Activated CD4-positive, alpha-beta T cell treated with anti-CD3 and anti-CD28 coated beads, Interleukin-2, amount 50 U/mL, for 24 hours (primary cell): ENCODE measurements at regions not wholly inside any gene's neighbourhood (a gene's known extent, or its start where the extent isn't known, plus 50 kb on each side); places are given as distances from the start of the nearest gene placed in this dataset.
A peak's percentile ranks its signal among the peaks of the same experiment; 100 is the strongest.

Experiments used
- DNase-seq, 2 donors: peaks; one replicate each; pipeline ENCODE4 v3.0.0-alpha.2; 2020; ENCODE audit warnings: low read depth in 1 of 2, low spot score in 1 of 2

DNA sequence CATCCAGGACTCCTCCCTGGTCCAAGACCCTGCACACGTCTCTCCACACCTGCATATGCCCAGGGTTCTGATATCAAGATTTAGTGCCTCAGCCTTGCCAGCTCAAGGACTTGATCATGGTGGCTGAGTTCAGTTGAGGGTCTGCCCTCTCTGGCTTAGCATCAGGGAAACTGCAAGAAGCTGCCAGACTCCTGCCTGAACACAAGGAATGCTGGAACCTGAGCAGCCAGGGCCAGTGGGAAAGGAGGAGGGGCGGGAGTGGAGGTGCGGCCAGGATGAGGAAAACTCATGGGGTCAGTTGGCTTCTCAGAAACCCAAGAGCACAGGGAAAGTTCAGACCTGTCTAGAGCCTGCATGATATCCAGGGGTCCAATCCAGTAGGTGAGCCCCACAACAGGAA is 546.1 kb downstream of the BUD13 start:
- no peak for DNase-seq

DNA sequence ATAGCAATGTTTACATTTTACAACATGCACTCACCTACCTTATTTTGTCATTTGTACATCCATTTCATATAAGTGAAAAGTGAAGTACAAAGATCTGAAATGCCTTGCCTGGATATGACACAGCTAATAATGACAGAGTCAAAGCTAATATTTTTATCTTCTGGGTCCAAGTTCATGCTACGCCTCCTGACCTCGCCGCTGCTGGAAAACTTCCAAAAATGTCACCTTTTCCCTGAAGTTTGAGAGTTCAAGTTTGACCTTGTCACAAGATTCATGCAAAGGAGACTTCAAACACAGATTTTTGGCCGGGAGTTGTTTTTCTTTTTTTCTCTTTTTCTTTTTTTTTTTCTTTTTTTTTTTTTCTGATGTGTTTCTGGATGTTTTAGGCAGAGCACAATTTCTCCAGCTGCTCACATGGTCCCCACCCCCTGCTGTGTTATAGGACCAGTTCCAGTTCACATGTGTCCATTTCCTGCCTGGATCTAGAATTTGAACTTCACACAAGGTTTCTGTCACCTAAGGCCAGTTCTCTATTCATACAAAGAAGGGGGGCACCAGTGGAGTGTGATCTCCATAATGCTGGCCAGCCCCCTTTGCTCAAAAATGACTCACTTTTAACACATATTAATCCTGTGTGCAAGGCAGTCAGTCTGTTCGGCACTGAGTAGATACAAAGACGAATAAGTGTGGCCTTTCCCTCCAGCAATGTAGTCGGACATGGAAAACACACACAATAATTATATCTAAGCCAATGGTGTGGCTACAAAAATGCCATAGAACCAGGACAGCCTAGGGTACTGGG is 546.8 kb downstream of the BUD13 start:
- DNase-seq, result no peak

DNA sequence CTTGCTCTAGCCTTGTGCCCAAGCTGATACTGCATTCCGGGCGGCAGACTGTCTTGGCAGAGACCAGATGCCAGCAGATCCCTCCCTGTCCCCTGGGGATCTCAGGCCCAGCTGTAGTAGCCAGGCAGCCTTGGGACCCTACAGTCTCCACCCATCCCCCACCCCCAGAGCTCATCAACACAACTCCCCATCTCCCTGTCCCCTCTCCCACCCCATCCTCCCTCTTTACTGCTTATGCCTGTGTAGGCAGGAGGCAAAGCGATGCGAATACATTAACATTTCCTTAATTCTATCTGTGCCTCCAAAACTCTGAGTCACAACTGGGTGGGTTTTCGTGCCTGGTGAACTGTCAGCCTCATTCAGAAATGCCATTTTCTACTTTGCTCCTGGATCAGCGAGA is 547.6 kb downstream of the BUD13 start:
- DNase-seq, result no peak

DNA sequence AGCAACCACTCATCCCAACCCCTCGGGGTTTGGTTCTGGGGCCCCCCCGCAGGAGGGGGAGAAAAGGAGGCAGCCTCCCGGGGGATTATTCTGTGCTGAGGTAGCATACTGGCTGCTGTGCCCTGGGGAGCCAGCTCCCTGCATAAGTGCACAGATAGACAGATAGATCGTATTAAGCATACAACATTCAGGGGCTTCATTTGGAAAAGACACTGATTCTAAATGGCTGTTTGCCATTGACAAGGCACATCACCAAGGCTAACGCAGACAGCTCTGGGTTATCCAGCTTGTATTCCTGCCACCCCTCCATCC is 547.9 kb downstream of the BUD13 start:
- DNase-seq, result no peak

DNA sequence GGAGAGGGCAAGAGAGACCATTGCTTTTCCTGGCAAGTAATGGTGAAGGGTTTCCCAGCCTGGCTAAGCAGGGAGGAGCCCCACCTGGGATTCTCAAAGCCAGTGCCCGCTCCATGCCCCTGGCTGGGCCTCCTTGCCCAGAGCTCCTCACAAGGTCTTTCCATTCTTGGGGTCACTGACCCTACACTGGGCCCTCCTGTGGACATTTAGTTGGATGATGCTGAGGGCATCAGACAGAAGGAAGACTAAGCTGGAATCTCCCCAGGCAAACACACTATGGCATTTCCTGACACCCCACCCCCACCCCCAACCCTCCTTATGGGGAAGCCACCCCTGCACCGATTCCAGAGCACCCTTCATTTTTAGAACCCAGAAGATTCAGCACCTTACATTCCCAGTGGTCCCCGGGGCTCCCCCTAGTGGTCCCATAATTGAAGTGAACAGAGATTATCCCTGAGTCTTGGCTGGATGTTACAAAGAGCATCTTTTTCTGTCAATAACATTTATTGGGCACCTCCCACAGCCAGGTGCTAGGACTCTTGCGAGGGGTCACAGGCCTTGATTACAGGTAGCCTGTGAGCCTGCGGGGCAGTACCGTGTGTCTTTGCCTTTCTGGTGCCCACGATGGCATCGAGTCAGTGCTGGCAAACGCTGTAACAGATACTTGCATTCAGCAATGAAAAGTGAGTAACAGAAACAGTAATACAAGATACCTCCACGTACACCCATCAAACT is 548.5 kb downstream of the BUD13 start:
- peak in 1 of 2 donors; percentile 22 for DNase-seq

DNA sequence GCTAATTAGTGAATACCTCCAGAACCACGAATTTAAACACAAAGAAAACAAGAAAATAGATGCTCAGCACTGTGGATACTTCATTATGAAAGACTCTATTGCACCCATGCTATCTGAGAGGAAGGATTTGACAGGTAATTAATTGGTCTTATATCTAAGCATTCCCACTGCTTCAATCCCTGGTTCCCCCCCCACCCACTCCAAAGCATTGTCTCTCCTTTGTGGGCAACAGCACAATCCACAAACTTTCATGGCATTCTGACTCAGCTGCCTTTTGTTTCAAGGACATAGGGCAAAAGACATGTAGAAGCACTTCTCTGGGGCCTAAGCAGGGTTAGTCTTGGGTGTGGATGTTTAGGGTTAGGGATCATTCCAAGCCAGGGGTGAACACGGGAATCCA is 551.4 kb downstream of the BUD13 start:
- no peak for DNase-seq

DNA sequence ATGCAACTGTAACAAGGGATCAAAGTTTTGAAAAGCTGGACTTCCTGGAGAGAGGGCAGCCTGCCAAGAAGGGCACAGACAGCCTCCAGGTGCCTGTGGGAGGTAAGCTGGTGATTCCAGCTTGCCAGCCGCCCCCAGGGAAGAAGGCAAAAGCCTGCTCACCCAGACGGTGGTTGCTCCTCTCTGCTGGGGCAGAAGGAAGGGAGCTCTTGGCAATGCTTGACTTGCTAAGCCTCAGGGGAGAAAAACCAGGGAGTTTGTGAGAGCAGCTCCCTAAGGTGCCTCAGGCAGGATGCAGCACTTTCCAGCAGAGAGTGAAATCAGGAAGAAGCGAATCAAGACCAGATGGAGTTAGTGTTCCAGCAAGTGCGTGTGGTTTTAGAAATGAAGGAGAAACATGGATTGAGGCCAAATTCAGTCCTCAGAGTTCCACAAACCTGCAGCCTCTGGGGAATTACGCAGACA is 553.6 kb downstream of the BUD13 start:
- no peak for DNase-seq

DNA sequence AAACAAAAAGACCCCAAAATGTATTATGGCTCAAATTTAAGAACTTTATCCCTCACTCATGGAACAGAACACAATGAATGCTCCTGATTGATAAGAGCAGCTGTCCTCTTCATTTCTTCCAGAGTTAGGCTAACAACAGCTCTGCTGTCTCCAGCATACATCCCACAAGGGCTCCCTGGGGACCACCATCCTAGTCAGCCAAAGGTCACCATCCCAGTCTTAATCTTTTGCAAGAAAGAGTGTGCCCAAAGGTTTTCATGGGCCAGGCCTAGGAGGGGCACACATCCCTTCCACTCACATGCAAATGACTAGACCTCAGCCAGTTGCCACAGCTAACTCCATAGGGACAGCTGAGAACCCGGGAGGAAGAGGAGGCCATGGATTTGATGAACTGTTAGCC is 555.3 kb downstream of the BUD13 start:
- no peak for DNase-seq

DNA sequence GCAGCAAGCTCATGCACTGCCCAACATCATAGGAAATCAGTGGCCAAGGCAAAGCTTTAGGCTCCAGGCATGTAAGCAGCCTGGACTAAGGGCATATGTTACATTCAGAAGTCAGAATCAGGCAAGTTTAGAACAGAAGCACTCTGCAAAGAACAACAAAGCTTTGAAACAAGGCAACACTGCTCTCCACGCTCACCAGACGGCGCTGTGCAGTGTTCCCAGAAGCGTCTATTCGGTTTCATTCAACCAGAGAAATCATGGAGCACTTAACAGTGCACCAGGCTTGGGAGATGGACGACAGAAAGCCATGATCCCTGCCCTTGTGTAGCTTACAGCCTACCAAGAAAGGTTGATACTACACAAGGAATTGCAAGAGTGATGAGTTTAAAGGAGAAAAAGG is 555.8 kb downstream of the BUD13 start:
- peak in 1 of 2 donors; percentile 4 for DNase-seq

DNA sequence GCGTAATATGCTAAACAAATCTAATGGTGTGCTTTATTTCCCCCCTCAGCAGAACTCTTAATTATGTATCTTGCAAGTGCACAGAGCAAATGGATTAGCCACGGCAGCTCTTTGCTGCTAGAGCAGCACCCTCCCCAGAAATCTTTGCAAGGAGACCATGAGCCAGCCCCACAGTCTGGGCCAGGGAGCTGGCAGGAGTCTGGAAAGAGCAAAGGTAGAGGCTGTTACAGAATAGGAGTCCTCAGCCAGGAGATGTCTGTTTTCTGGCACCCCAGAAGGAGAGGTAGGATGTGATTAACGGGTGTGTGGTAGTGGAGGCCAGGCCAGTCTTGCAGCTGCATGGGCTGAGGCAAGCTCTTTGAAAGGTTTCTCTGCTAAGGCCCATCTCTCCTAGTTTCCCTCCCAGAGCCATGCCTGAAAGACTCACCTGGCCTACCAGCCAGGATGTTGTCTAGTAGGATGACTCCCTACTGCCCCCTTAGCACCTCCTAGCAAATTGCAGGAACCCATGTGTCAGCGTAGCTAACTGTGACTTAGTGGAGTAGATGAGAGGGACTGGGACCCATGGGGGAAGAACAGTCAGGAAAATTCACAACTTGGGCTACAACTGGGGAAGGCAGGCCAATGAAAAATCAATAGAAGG is 557.2 kb downstream of the BUD13 start:
- DNase-seq, result no peak

DNA sequence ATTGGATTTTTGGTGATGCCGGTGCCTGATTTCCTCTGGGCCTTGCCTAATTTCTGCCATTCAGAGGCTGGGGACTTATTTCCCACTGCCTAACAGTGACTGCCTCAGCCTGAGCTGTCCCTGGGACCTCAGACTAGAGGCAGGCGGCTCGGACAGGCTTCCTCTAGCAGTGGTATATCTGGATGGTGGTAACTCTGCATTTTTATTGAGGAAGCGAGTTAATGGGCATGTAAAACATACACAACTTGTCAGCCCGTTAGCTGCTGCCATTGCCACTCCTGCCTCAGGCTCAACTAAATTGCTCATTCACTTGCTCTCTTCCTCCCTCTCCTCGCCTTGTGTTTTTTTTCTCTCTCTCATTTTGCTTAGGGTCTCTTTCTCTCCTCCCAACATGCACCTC is 561.6 kb downstream of the BUD13 start:
- DNase-seq, result no peak

DNA sequence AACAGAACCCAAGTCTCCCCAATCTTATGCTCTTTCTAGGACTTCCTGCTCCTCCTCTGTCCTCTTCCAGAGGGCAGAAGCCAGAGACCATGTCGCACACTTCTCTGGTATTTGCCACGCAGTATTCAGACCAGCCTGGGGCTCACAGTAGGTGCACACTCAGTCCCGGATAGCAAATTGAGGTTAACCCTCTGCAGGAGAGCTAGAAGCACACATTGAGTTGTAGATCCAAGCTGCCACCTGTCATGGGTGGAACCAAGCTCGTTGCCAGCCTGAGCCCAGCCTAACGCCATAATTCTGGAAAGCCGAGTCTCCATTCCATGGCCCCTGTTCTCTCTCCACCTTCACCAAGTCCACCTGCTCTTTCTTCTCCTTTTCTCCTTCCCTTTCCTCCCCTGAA is 562.1 kb downstream of the BUD13 start:
- no peak for DNase-seq

DNA sequence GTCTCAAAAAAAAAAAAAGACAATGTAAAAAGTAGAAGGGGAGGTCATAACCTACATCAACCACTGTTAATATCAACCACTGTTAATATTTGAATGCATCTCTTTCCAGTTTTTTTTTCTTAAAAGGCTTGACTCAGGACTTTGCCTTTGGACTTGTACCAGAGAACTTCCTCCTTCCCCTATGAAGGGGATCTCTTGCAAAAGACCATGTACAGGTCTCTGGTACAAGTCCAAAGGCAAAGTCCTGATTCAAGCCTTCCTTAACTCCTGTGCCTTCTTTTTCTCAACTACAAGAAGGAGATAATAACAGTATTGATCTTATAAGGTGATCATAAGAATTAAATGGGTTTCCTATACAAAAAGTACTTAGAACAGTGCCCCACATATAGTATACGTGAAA is 563.5 kb downstream of the BUD13 start:
- DNase-seq, result no peak

DNA sequence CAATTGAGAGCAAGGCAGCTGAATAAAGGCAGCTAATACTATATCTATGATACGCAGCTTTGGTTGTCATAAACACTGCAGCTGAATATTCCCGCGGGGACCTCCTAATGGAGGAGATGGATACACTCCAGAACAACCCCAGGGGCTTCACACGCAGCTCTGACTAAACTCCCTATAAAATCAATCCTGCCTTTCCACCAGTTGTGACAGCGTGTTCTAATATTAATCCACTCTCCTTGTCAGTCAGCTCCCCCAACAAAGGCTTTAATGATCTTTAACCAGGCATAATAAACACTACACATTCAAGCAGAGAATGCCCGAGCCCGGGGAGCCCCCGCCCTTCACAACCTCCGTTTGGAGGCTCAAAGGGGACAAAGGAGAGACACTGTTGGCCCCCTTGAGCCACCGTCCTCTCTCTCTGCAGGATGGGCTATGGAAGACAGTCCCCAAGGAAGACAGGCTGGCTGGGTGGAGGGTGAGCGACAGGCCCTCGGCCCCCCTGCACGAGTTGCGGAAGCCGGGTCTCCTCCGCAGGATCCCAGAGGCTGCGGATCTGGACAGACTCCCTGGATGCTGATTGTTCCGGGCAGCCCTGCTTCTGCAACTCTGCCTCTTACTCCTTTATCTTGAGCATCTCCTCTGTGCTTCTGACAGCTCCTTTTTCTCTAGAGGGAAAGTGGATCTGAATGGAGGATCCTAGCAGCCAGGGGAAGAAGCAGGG is 565.2 kb downstream of the BUD13 start:
- no peak for DNase-seq

DNA sequence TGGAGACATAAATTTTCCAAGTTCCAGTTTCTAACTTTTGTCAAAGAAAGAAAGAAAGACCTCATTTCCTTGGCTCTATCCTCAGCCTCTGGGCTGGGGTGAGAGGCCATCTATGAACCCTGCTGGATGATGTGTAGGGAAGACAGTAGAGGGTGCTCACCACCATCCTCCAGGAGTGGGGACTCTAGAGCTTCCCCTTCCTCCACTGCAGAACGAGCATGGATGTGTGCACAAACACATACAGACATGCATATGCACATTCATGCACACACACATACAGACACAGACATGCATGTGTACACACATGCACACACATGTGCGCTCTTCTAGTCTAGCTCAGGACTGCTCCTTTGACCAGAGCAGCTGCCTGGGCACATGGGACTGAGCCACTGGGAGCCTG is 565.8 kb downstream of the BUD13 start:
- no peak for DNase-seq

DNA sequence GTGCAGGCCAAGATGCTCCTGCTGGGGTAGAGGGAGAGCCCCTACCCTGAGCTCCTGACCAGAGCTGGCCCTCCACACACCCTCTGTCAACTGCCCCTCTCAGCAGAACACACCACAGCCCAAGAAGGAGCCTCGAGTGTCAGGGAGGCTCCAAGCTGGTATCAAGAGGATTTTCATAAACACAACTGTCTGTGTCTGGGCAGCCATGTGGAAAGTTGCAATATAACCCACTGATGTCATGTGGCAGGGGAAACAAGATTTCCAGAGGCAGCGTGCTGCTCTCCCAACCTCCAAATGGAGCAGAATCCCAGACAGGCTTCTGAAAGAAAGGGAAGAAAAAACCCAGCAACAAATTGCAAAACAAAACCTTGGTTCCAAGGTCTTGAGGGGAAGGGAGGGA is 569.9 kb downstream of the BUD13 start:
- no peak for DNase-seq

DNA sequence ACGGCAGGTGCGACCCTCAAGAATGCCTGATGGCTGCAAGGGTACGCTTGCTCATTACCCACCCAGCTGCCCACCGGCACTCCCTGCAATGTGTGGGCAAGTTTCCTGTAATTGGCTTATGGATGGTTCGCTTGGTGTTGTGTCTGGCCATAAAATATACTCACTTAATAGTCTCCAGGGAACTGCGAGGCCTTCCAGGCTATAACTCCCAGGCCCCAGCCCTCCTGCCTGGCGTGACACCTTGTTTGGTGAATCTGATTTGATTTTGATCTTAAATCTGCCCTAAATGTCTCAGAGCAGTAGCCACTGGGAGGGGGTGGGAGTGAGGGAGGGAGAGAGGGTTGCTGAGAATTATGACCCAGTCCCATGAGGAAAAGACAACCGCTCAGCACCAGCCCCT is 572.2 kb downstream of the BUD13 start:
- no peak for DNase-seq

DNA sequence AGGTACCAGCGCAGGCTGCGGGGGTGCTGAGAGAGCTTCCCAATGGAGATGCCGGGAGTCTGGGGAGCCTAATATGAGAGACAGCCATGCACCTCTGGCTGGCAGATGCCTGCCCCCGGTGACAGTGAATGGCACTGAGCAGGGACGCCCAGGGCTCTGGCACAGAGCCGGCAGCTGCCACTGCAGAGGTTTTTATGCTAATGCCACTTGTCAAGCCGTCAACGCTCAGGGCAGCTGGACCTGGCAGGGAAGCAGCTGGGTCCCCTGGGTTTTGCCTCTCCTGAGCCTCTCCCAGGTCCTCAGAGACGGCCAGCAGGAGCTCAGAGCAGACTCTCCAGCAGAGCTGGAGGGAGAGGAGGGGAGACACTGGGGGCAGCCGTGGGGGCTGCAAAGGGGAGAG is 573.6 kb downstream of the BUD13 start:
- DNase-seq, result no peak

DNA sequence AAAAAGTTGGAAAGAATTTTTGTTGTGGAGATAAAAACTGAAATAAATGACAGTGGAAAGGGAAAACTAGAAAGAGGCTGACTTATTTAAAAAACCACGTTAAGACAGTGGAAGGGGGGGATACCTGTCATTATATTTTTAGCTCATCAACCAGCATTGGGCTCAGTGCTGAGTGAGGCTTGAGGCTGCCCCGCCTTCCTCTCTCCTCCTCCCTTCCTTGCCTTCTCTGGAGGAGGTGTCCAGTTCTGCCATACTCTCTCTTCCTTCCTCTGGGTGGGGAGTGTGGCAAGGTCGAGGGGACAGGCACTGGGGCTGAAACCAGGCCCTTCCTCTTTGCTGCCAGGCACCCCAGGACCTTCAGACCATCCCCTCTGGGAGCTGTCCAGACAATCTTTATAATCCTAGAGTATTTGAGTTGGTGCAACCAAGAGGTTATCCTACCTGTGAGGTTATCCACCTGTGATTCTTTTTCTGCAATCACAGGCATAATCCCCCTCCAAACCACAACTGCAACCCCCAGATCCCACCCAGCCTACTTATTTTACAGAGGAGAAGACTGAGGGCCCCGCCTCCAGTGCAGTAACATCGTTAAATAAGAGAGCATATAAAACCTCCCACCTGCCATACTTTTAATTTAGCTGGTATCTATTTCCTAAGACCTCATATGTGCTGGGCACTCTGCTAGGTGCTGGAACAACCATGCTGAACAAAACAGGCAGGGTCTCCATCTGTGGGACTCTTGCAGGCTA is 578.5 kb downstream of the BUD13 start:
- no peak for DNase-seq

DNA sequence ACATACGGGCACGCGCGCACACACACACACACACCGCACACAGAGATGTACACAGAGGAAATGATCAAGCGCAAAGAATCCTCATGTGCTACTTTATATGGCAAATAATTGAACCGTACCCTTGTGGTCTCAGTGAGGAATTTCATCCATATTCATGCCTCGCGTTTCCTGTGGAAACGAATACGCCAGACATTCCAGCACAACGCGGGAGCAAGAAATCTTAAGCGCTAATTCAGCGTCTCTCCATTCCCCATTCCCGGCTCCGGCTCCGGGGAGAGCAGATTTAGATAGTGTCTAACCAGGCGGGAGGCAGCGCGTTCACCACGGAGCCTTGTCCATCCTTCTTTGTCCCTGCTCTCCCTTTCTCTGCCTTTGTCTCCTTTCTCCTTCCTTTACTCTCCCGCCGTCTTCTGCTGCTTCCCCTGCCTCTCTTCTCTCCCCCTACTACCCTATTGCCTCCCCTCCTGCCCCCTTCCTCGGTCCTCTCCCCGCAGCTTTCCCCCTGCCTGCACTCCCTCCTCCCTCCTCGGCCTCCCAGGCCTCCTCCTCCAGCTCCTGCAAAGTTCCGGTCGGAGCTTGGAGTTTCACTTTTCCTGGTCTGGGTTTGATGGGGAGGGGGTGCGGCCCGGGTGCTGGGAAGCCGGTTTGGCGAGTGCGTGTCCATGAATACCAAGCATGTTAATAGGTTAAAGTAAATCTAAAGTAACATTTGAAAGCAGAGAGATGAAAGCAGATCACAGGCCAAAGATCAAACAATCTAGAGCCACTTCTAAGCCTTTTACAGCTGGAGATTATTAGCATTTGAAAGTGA is 579.3 kb downstream of the BUD13 start:
- DNase-seq, result no peak
